ENCODE measurements at regions not wholly inside any gene's neighbourhood (a gene's known extent, or its start where the extent isn't known, plus 50 kb on each side); places are given as distances from the start of the nearest gene placed in this dataset.

DNA sequence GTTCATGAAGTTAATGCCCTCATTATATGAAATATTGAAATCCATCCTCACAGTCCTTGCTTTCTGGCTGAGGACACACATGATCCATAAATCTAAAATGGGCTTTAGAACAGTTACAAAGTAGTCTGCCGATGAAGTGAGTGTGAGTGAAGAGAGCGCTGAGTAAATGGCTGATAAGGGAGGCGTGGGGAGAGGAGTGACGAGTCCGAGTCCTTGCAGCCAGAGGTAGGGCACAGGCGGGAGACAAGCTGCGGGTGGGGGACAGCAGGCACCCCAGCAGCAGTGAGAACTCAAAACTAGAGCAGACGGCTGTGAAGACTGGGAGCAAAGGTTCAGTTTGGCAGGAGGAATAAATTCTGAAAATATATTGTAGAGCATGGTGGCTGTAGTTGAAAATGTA is 140.1 kb upstream of the ATP2B1 start:
- Histone ChIP-seq H2AFZ (ENCODE audit: low read depth, low read length) (no peak overlapping the region), H3K36me3 (ENCODE audit: control insufficient read depth in 2 of 2, extremely low read depth in 1 of 2, insufficient read depth in 2 of 2, low read length in 2 of 2) (no peaks in the 10 kb centered on the region), H3K4me1 (ENCODE audit: control insufficient read depth, extremely low read depth, insufficient read depth, low read length) (no peaks in the 10 kb centered on the region), H3K9ac (replicated peaks; ENCODE audit: extremely low read depth, insufficient read depth, low read length) (no peak overlapping the region), H3K9me1 (replicated peaks; ENCODE audit: control insufficient read depth, extremely low read depth, insufficient read depth, low read length) (no peaks in the 10 kb centered on the region), H3K4me3 (replicated peaks in 1 of 3; ENCODE audit: insufficient read depth in 1 of 3, low read depth in 1 of 3, low read length in 3 of 3) (no peak overlapping the region), H4K20me1 (replicated peaks; ENCODE audit: control insufficient read depth, extremely low read depth, insufficient read depth, low read length) (no peaks in the 10 kb centered on the region), H3K4me2 (ENCODE audit: insufficient read depth, low read length) (no peak overlapping the region), H3K79me2 (ENCODE audit: control insufficient read depth, insufficient read depth, low read length) (no peaks in the 10 kb centered on the region), H3K27ac (ENCODE audit: insufficient read depth, low read depth, low read length) (no peak overlapping the region), H3K9me3 (replicated peaks; ENCODE audit: control insufficient read depth, insufficient read depth, low read length) (no peaks in the 10 kb centered on the region), H3K27me3 (ENCODE audit: control insufficient read depth in 2 of 2, insufficient read depth in 2 of 2, low read length in 2 of 2) (peaks cover 1 to 2% of the 10 kb centered on the region in 2 experiments)
- TF ChIP-seq, protein P1, sequence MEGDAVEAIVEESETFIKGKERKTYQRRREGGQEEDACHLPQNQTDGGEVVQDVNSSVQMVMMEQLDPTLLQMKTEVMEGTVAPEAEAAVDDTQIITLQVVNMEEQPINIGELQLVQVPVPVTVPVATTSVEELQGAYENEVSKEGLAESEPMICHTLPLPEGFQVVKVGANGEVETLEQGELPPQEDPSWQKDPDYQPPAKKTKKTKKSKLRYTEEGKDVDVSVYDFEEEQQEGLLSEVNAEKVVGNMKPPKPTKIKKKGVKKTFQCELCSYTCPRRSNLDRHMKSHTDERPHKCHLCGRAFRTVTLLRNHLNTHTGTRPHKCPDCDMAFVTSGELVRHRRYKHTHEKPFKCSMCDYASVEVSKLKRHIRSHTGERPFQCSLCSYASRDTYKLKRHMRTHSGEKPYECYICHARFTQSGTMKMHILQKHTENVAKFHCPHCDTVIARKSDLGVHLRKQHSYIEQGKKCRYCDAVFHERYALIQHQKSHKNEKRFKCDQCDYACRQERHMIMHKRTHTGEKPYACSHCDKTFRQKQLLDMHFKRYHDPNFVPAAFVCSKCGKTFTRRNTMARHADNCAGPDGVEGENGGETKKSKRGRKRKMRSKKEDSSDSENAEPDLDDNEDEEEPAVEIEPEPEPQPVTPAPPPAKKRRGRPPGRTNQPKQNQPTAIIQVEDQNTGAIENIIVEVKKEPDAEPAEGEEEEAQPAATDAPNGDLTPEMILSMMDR (IDR thresholded peaks at IDR 0.05; ENCODE audit: extremely low read depth in 1 of 2, insufficient read depth in 1 of 2, low read depth in 1 of 2, low read length in 2 of 2), result no peak
- TF ChIP-seq EZH2 (IDR thresholded peaks at IDR 0.05; ENCODE audit: borderline replicate concordance, low read depth, low read length, severe bottlenecking), result no peak
- dilution Hi-C loops (cut with MboI; ENCODE audit: extremely low pct_ligation_motif_present, low sequenced_read_pairs), result no loop called here
- CTCF ChIA-PET, result no interaction called here
- POLR2A ChIA-PET, result no interaction called here
- intact Hi-C loops (cut with micrococcal nuclease), result no loop called here
- no peak for DNase-seq (ENCODE audit: low read depth, low spot score)
- no TSS peak for BruUV-seq (replicated peaks)
- FAIRE-seq, result no peak

DNA sequence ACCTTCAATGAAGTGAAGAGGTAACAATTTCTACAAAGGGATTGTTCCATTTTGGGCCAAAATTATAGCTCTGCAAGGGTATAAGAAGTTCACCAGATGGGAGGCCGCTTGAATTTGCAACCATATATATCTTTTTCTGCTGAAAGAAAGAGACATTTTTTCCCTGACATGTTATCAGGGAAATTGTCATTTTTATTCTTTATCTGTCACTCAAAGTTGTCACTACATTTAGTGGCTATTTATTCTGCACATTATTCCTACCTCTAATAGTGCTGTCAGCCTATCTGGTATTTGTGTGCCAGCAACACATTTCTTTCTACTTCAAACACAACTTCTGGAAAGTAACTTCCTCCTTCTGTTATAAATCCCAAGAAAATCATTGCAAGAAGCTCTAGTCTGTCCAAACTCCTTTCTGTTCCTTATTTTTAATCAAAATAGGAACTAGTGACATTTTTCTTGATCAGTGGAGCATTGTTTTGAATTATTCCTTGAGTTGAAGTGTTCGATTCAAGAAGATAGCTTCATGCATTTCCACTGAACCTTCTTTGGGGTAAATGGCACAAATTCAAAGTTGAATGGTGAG is 137.9 kb upstream of the ATP2B1 start:
- Histone ChIP-seq H3K4me2 (ENCODE audit: insufficient read depth, low read length) (no peak overlapping the region), H2AFZ (ENCODE audit: low read depth, low read length) (no peak overlapping the region), H3K36me3 (ENCODE audit: control insufficient read depth in 2 of 2, extremely low read depth in 1 of 2, insufficient read depth in 2 of 2, low read length in 2 of 2) (no peaks in the 10 kb centered on the region), H3K9me1 (replicated peaks; ENCODE audit: control insufficient read depth, extremely low read depth, insufficient read depth, low read length) (no peaks in the 10 kb centered on the region), H3K27me3 (ENCODE audit: control insufficient read depth in 2 of 2, insufficient read depth in 2 of 2, low read length in 2 of 2) (peaks cover 1 to 2% of the 10 kb centered on the region in 2 experiments), H4K20me1 (replicated peaks; ENCODE audit: control insufficient read depth, extremely low read depth, insufficient read depth, low read length) (no peaks in the 10 kb centered on the region), H3K9me3 (replicated peaks; ENCODE audit: control insufficient read depth, insufficient read depth, low read length) (no peaks in the 10 kb centered on the region), H3K79me2 (ENCODE audit: control insufficient read depth, insufficient read depth, low read length) (no peaks in the 10 kb centered on the region), H3K9ac (replicated peaks; ENCODE audit: extremely low read depth, insufficient read depth, low read length) (no peak overlapping the region), H3K4me1 (ENCODE audit: control insufficient read depth, extremely low read depth, insufficient read depth, low read length) (no peaks in the 10 kb centered on the region), H3K27ac (ENCODE audit: insufficient read depth, low read depth, low read length) (no peak overlapping the region), H3K4me3 (replicated peaks in 1 of 3; ENCODE audit: insufficient read depth in 1 of 3, low read depth in 1 of 3, low read length in 3 of 3) (no peak overlapping the region)
- DNase-seq (ENCODE audit: low read depth, low spot score) (no peak), FAIRE-seq (no peak)
- no TSS peak for BruUV-seq (replicated peaks)
- POLR2A ChIA-PET, result no interaction called here
- TF ChIP-seq POLR2A (IDR thresholded peaks at IDR 0.05; ENCODE audit: low read depth, low read length) (no peak), POLR2AphosphoS5 (IDR thresholded peaks at IDR 0.05; ENCODE audit: insufficient read depth, low read depth, low read length) (no peak), GATA2 (IDR thresholded peaks at IDR 0.05; ENCODE audit: insufficient read depth, insufficient read length, low read depth, low read length) (no peak), MAX (IDR thresholded peaks at IDR 0.05; ENCODE audit: insufficient read depth, insufficient read length) (no peak), FOS (IDR thresholded peaks at IDR 0.05; ENCODE audit: borderline replicate concordance, insufficient read depth, low read length) (no peak), EZH2 (IDR thresholded peaks at IDR 0.05; ENCODE audit: borderline replicate concordance, low read depth, low read length, severe bottlenecking) (no peak), MYC (IDR thresholded peaks at IDR 0.05; ENCODE audit: low read depth, low read length) (no peak), JUN (IDR thresholded peaks at IDR 0.05; ENCODE audit: borderline replicate concordance, insufficient read depth, insufficient read length, low read depth) (no peak)
- TF ChIP-seq, protein P1 (IDR thresholded peaks at IDR 0.05; ENCODE audit: extremely low read depth in 1 of 2, insufficient read depth in 1 of 2, low read depth in 1 of 2, low read length in 2 of 2), result no peak
- intact Hi-C loops (cut with micrococcal nuclease), result no loop called here
- CTCF ChIA-PET, result interaction anchor here (1.3 to 1.5 kb wide), 2 partner anchors 9 to 18 kb away, joined by 4 to 6 read pairs; no protein-coding TSS in a partner anchor
- dilution Hi-C loops (cut with MboI; ENCODE audit: extremely low pct_ligation_motif_present, low sequenced_read_pairs), result no loop called here
